CD4-positive, alpha-beta T cell treated with Interleukin-6 at 100 ng/mL for 8 hours (primary cell): ENCODE measurements at regions not wholly inside any gene's neighbourhood (a gene's known extent, or its start where the extent isn't known, plus 50 kb on each side); places are given as distances from the start of the nearest gene placed in this dataset.
A peak's percentile ranks its signal among the peaks of the same experiment; 100 is the strongest.
"Not testable (repeated sequence)": the region's sequence is repeated elsewhere in the genome, so short reads cannot be mapped to it uniquely, and the experiment has no call there.

Experiments
- DNase-seq: peaks from one replicate; pipeline ENCODE4 v3.0.0-alpha.2; 2020; ENCODE audit warnings: mixed read lengths, low spot score

GRCh38 chrX:123788193-123788592 is 55.3 kb upstream of the THOC2 start:
- DNase-seq, result not testable (repeated sequence)

- DNase-seq, result no peak
Measured at GRCh38 chrX:123788744-123789143, 55.9 kb upstream of the THOC2 start.

DNA sequence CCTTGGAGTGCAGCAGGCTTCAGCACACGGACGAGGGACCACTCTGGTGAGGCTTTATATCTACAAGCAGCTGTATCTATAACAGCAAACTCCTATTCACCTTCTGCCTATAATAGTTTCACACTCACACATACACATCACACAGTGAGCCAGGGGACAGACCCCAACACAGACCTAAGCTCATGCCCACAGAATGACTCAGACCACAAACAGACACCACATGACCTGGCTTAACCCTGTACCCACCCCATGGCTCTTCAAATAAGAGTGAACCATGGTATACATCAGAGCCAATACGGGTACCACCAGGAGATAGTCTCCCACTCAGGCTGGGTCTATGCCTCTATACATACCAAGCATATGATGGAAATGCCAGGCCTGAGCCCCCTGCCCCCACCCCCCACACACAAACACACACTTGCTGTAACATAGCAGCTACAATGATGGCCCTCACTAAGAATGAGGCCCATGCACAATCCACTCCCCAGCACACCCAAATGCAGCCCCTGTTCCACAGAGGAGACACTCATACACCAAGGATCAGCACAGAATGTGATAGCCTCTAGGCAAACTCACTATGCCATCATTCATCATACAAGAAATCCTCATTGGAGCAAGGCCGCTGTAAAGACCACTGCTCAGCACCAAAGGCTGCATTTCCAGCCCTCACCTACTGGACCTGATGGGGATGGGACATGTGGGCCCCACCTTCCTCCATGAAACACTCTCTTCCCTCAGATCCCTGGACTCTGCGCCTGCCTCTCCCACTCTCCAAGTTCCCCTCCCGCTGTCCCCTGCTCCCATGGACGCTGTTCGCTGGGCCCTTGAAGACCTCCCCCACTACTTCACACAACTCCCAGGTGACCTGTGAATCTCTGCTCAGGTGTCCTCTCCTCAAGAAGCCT is 62.1 kb upstream of the XIAP start:
- no peak for DNase-seq

DNA sequence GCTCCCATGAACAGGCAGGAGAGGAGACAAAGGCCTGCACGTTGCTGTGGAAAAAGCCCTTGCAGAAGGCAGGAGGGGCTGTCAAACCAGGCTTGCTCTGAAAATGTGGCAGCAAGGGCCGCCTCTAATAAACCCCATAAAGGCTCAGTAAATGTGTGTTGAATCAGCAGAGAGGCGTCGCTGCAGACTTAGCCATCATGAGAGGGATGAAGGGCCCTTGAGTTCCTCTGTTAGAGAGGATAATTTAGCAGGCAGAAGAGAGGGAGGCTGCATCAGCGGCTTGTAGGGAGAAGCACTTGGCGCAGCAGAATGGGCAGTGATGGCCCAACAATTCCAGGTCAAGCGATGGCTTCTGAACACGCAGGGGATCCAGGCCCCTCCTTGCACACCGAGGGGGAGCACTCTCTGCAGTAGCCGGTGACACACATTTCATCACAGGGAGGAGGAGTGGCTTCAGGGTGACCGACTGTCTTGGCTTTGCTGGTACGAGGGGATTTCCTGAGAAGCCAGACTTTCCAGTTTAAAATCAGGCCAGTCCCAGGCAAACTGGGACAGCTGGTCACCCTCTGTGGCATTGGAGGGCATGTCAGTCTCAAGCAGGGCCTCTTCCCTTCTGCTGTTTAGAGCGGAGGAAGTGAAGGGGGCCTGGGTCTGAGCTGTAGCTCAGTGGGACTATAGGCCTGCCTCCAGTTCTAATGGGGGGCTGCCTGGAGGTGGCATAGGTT is 61.0 kb upstream of the XIAP start:
- not testable (repeated sequence) for DNase-seq

GRCh38 chrX:123801901-123802300 is 58.0 kb upstream of the XIAP start:
- no peak for DNase-seq

DNA sequence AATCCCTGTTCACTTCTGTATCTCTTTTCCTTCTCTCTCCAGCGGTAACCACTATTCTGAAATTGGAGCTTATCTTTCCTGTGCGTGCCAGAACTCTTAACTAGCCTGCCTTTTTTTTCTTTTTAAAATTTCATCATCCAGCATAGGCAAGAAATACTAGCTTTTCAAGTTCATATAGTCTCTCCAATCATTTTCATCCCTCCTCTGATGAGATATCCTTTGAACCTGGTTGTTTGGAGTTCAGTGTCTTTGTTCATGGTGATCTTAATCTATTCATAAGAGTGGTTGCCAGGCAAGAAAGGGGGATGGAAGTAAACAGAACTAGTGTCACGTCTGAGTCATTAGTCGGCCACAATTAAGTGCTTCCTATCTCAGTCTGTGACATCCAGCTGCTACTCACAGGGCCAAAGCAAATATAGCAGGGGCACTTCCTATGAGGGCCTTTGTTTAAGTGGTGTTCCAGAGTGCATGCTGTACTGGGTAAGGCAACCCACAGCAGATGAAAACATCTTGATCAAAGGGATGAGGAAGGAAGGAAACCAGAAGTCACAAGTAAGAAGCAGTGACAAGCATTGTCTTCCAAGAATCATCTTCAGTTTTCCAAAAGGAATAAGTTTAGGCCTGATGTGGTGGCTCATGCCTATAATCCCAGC is 56.4 kb upstream of the XIAP start:
- DNase-seq, result peak; percentile 18

DNA sequence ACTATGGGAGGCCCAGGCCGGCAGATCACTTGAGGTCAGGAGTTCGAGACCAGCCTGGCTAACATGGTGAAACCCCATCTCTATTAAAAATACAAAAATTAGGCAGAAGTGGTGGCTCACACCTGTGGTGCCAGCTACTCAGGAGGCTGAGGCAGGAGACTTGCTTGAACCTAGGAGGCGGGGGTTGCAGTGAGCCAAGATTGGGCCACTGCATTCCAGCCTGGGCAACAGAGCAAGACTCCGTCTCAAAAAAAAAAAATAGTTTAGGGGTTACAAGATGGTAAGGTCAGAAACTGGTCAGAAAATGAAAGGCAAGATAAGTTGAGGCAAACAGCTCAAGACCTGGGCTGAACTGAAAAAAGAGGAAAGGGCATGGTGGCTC is 55.9 kb upstream of the XIAP start:
- not testable (repeated sequence) for DNase-seq

- no peak for DNase-seq
Measured at GRCh38 chrX:123807835-123808416, 51.9 kb upstream of the XIAP start.

DNA sequence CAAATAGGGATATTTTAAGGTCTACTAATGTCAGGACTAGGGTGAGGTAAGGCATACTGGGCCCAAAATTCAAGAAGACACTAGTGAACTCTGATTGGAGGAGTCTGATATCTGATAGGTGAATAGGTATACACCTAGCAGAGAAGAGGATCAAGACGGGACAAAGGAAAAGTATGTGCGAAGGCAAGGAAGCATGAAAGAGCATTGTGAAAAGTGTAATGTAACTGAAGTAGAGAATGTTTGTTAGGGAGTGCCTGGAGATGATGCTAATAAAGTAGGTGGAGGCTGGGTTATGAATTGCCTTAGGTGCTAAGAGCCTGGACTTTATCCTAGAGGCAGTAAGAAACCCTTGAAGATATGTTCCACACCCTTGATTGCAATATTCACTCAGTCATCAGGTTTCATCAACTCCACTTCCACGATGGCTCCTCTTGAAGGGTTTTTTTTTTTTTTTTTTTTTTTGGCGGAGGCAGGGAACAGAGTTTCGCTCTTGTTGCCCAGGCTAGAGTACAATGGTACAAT is 49.9 kb upstream of the XIAP start:
- no peak for DNase-seq
